ENCODE measurements at regions not wholly inside any gene's neighbourhood (a gene's known extent, or its start where the extent isn't known, plus 50 kb on each side); places are given as distances from the start of the nearest gene placed in this dataset.

- CTCF ChIA-PET: no interaction called here
- Histone ChIP-seq H3K4me1 (ENCODE audit: control insufficient read depth, insufficient read depth, low read length) (no peaks in the 10 kb centered on the region), H3K9me3 (ENCODE audit: control insufficient read depth, insufficient read depth, low read depth, low read length) (no peaks in the 10 kb centered on the region), H3K27ac (ENCODE audit: low read length) (no peak overlapping the region), H3K27me3 (ENCODE audit: control insufficient read depth, insufficient read depth, low read length) (no peaks in the 10 kb centered on the region), H3K36me3 (ENCODE audit: control insufficient read depth, insufficient read depth, low read length) (no peaks in the 10 kb centered on the region), H3K4me3 (ENCODE audit: low read depth in 2 of 2, low read length in 2 of 2) (no peak overlapping the region)
- no peak for TF ChIP-seq POLR2AphosphoS5 (IDR thresholded peaks at IDR 0.05; ENCODE audit: low read depth, low read length)
- no peak for TF ChIP-seq TCF7L2 (IDR thresholded peaks at IDR 0.05; ENCODE audit: low read depth, low read length)
- TF ChIP-seq SIN3A (IDR thresholded peaks at IDR 0.05; ENCODE audit: borderline replicate concordance, insufficient read depth, low read depth, low read length): no peak
- TF ChIP-seq REST (IDR thresholded peaks at IDR 0.05; ENCODE audit: insufficient read depth in 1 of 2, low read depth in 2 of 2, low read length in 1 of 2): no peak
- TF ChIP-seq CTCF (IDR thresholded peaks at IDR 0.05): no peak
- BruUV-seq (replicated peaks): no TSS peak
- intact Hi-C loops (cut with micrococcal nuclease; ENCODE audit: unreplicated experiment) (no loop called here), in situ Hi-C loops (cut with HindIII; ENCODE audit: low pct_unique_long_range_greater_than_20kb, low sequenced_read_pairs) (no loop called here)
- ATAC-seq (no peak), DNase-seq (ENCODE audit: low read depth, low spot score) (no peak)
- POLR2A ChIA-PET: no interaction called here
Observed at GRCh38 chr4:110395421-110395820, 80.5 kb upstream of the ENPEP start.

- no TSS peak for BruUV-seq (replicated peaks)
- in situ Hi-C loops (cut with HindIII; ENCODE audit: low pct_unique_long_range_greater_than_20kb, low sequenced_read_pairs): no loop called here
- ChIA-PET POLR2A (no interaction called here), CTCF (no interaction called here)
- H3K36me3 ChIP-seq (ENCODE audit: control insufficient read depth, insufficient read depth, low read length): no peaks in the 10 kb centered on the region
- H3K27ac ChIP-seq (ENCODE audit: low read length): no peak overlapping the region
- H3K9me3 ChIP-seq (ENCODE audit: control insufficient read depth, insufficient read depth, low read depth, low read length): no peaks in the 10 kb centered on the region
- DNase-seq (ENCODE audit: low read depth, low spot score) (no peak), ATAC-seq (no peak)
- no peaks in the 10 kb centered on the region for H3K27me3 ChIP-seq (ENCODE audit: control insufficient read depth, insufficient read depth, low read length)
- intact Hi-C loops (cut with micrococcal nuclease; ENCODE audit: unreplicated experiment): no loop called here
- no peak overlapping the region for H3K4me3 ChIP-seq (ENCODE audit: low read depth in 2 of 2, low read length in 2 of 2)
- H3K4me1 ChIP-seq (ENCODE audit: control insufficient read depth, insufficient read depth, low read length): no peaks in the 10 kb centered on the region
- no peak for TF ChIP-seq CTCF (IDR thresholded peaks at IDR 0.05)
- TF ChIP-seq POLR2AphosphoS5 (IDR thresholded peaks at IDR 0.05; ENCODE audit: low read depth, low read length): no peak
- TF ChIP-seq REST (IDR thresholded peaks at IDR 0.05; ENCODE audit: insufficient read depth in 1 of 2, low read depth in 2 of 2, low read length in 1 of 2): no peak
- TF ChIP-seq TCF7L2 (IDR thresholded peaks at IDR 0.05; ENCODE audit: low read depth, low read length): no peak
- no peak for TF ChIP-seq SIN3A (IDR thresholded peaks at IDR 0.05; ENCODE audit: borderline replicate concordance, insufficient read depth, low read depth, low read length)
Observed at GRCh38 chr4:110394871-110395270, 81.1 kb upstream of the ENPEP start.
